Suprapubic skin (tissue), 4 donors: ENCODE measurements at regions not wholly inside any gene's neighbourhood (a gene's known extent, or its start where the extent isn't known, plus 50 kb on each side); places are given as distances from the start of the nearest gene placed in this dataset.

Experiments used
- DNase-seq, 2 donors: peaks; one replicate each; pipeline ENCODE4 v3.0.0-alpha.2; 2019; ENCODE audit warnings: low spot score in 2 of 2
- H3K27ac ChIP-seq: fragments of 200-600 bp; sonication (generic); one replicate; pipeline ENCODE4 v1.5.1; 2019
- H3K27me3 ChIP-seq: fragments of 200-600 bp; sonication (generic); one replicate; pipeline ENCODE4 v1.5.1; 2019
- H3K36me3 ChIP-seq: fragments of 200-600 bp; sonication (generic); one replicate; pipeline ENCODE4 v1.5.1; 2019
- H3K4me1 ChIP-seq: fragments of 200-600 bp; sonication (generic); one replicate; pipeline ENCODE4 v1.5.1; 2019
- H3K4me3 ChIP-seq: fragments of 200-600 bp; sonication (generic); one replicate; pipeline ENCODE4 v1.5.1; 2019; ENCODE audit warnings: mild to moderate bottlenecking
- H3K9me3 ChIP-seq: fragments of 200-600 bp; sonication (generic); one replicate; pipeline ENCODE4 v1.5.1; 2019
- EP300 ChIP-seq: sonication (generic); formaldehyde crosslinking; IDR thresholded peaks from one replicate; pipeline ENCODE4 v1.6.1; 2017; ENCODE audit warnings: antibody characterized with exemption
- POLR2A ChIP-seq, 2 donors: fragments of 450-650 bp; IDR thresholded peaks; one replicate each; pipeline ENCODE4 v1.6.1; 2017; ENCODE audit warnings: antibody characterized with exemption in 2 of 2, mild to moderate bottlenecking in 2 of 2, moderate library complexity in 2 of 2
- POLR2AphosphoS5 ChIP-seq, 3 donors: sonication (generic); formaldehyde crosslinking; IDR thresholded peaks; one replicate each; pipeline ENCODE4 v1.6.1; 2017; ENCODE audit warnings: antibody characterized with exemption in 3 of 3
- WGBS: methylation state at CpG from one replicate; pipeline ENCODE4 v1.1.5; 2018; 5-methylcytosine and 5-hydroxymethylcytosine counted together
- TF ChIP-seq, protein P1 (sequence below), 2 donors: fragments of 200-600 bp in 1 of 2; fragments of 450-650 bp in 1 of 2; sonication (generic) in 1 of 2; IDR thresholded peaks; one replicate each; pipeline ENCODE4 v1.5.1; 2016 to 2019; ENCODE audit warnings: antibody characterized with exemption in 2 of 2, mild to moderate bottlenecking in 1 of 2, moderate library complexity in 1 of 2

DNA sequence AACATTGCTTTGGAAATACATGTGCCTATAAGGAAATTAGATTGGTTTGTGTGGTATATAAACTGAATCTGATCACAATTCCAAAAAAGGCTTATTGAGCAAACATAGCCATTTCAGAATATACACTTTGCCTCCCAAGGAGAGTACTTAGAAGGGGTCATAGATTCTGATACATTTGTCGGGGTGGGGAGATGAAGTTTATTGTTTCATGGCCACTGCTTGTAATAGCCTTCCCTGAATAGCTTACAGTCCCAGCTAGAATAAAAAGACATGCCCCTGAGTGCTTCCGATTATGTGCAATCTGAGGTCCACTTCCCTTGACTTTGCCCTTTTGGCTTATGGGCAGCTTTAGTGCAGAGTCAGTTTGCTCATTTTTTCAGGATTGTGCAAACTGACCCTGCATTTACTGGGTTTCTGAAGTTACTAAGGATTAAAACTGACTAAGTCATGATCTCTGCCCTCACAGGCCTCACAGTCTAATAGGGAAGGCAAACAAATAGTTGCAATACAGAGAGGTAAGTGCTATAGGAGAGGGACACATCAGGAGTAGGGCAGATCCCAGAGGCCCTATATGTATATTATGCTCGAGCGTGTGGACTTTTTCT lies 184.2 kb downstream of the BLID start:
- no peak for TF ChIP-seq POLR2A (IDR thresholded peaks at IDR 0.05)
- Histone ChIP-seq H3K4me1 (peaks cover 10% of the 10 kb centered on the region), H3K9me3 (no peaks in the 10 kb centered on the region), H3K27ac (no peak overlapping the region), H3K36me3 (no peaks in the 10 kb centered on the region), H3K27me3 (peaks cover 5% of the 10 kb centered on the region), H3K4me3 (no peak overlapping the region)
- no peak for DNase-seq
- WGBS = 81% methylated on average over 4 of the region's 4 CpGs

GRCh38 chr11:121931121-121931520 lies 184.9 kb downstream of the BLID start:
- Histone ChIP-seq H3K9me3 (no peaks in the 10 kb centered on the region), H3K4me1 (peaks cover 10% of the 10 kb centered on the region), H3K27me3 (peaks cover 5% of the 10 kb centered on the region), H3K27ac (no peak overlapping the region), H3K4me3 (no peak overlapping the region), H3K36me3 (no peaks in the 10 kb centered on the region)
- WGBS = 83% methylated on average over 2 of the region's 2 CpGs
- DNase-seq = no peak
- no peak for TF ChIP-seq EP300
- TF ChIP-seq POLR2AphosphoS5 (IDR thresholded peaks at IDR 0.05) = no peak
- TF ChIP-seq, protein P1, sequence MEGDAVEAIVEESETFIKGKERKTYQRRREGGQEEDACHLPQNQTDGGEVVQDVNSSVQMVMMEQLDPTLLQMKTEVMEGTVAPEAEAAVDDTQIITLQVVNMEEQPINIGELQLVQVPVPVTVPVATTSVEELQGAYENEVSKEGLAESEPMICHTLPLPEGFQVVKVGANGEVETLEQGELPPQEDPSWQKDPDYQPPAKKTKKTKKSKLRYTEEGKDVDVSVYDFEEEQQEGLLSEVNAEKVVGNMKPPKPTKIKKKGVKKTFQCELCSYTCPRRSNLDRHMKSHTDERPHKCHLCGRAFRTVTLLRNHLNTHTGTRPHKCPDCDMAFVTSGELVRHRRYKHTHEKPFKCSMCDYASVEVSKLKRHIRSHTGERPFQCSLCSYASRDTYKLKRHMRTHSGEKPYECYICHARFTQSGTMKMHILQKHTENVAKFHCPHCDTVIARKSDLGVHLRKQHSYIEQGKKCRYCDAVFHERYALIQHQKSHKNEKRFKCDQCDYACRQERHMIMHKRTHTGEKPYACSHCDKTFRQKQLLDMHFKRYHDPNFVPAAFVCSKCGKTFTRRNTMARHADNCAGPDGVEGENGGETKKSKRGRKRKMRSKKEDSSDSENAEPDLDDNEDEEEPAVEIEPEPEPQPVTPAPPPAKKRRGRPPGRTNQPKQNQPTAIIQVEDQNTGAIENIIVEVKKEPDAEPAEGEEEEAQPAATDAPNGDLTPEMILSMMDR (IDR thresholded peaks at IDR 0.05) = no peak
- no peak for TF ChIP-seq POLR2A (IDR thresholded peaks at IDR 0.05)

DNA sequence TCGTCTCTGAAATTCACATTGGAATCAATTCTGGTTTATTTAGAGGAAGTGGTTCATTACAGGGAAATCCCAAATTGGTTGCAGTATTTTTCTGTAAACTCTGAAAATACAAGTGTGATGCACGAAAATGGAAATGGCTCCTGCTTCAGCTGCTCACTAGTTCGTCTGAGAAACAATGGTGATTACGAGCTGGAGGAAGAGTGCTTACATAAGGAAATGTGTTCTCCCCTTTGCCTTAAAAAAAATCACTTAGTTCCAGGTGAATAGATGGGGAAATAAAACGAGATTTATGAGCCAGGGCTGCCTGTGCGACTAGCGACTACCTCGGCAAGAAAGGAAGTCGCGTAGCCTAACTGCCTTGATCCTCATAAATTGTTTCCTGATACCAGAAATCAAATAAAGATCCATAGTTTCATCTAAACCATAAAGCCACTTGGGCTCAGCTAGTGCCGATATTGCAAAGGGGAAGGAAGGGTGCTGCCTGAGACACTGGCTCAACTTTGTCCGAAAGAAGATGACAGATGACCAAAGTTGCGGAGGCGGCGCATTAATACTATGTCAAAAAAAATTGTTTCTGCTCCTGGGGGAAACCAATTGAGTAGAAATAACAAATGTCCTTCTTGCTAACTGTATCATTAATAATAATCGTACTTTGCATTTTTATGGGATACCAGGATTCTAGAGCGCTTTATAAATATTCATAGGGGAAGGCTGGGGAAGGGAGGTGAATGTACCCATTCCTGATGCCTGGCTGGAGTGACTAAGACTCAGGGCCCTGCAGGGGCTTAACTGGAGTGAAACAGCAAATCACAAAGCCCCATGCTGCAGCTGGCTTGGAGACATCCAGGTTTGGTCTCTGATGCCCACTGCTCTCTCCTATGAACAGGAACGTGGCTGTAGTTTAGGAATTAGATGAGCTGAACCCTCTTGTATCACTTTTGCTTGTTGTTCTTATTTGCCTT lies 185.7 kb downstream of the BLID start:
- no peak overlapping the region for H3K27ac ChIP-seq
- 29% methylated on average over 18 of the region's 18 CpGs for WGBS
- H3K27me3 ChIP-seq = peaks cover 5% of the 10 kb centered on the region
- no peaks in the 10 kb centered on the region for H3K9me3 ChIP-seq
- no peaks in the 10 kb centered on the region for H3K36me3 ChIP-seq
- H3K4me1 ChIP-seq = peaks cover 10% of the 10 kb centered on the region
- H3K4me3 ChIP-seq = peak overlapping the region; percentile 34
- no peak for DNase-seq
- no peak for TF ChIP-seq POLR2AphosphoS5 (IDR thresholded peaks at IDR 0.05)
- TF ChIP-seq EP300 = no peak
- TF ChIP-seq, protein P1 (IDR thresholded peaks at IDR 0.05) = no peak
- TF ChIP-seq POLR2A (IDR thresholded peaks at IDR 0.05) = no peak

- Histone ChIP-seq H3K4me1 (peaks cover 10% of the 10 kb centered on the region), H3K4me3 (peak overlapping the region; percentile 34), H3K27me3 (peaks cover 5% of the 10 kb centered on the region), H3K9me3 (no peaks in the 10 kb centered on the region), H3K27ac (no peak overlapping the region), H3K36me3 (no peaks in the 10 kb centered on the region)
- DNase-seq = no peak
- TF ChIP-seq, protein P1 (IDR thresholded peaks at IDR 0.05) = no peak
- TF ChIP-seq POLR2AphosphoS5 (IDR thresholded peaks at IDR 0.05) = no peak
- TF ChIP-seq EP300 = no peak
- TF ChIP-seq POLR2A (IDR thresholded peaks at IDR 0.05) = no peak
- 1% methylated on average over 11 of the region's 11 CpGs for WGBS
Measured at GRCh38 chr11:121929581-121929980, 186.4 kb downstream of the BLID start.

DNA sequence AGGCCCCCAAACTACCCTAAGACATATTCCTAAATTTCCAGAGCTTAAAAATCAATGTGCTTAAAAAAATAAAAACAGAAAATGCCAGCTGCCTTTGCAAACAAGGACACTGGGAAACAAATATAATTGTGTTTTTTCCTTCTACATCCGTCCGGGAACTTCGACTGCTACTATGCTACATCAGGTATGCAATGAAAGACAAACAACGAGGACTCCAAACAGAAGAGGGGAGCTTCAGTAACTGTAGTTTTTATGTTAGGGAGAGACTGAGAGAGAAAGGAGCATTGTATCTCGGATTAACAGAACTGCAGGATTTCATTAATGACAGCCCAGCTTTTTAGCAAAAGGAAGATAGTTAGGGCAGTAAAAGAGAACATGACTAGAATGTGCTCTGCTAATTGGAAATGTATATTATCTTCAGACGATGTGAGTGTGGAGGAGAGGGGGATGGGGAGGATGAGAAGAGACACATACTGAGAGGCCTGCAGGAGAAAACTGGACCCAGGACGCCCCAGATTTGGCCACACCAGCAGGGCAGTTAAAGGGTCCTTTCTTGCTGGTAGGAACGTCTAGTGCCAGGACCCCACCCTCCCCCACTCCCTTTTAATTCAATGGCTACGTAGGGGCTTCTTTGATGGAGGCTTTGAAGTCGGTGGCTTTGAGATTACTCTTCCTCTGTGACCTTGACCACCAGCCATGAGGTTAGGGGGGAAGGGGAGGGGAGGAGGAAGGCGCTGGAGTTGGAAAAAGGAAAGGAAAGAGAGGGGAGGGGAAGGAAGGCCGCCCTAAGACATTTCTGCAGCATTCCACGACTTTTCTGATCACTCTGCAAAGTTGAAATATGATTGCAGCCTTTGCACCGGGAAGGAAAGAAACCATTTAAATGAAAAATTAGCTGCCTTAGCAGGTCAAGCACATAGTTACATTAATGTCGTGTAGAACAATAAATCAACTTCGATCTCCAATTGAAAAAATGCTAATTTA lies 187.1 kb downstream of the BLID start:
- Histone ChIP-seq H3K9me3 (no peaks in the 10 kb centered on the region), H3K36me3 (no peaks in the 10 kb centered on the region), H3K4me1 (peaks cover 10% of the 10 kb centered on the region), H3K27me3 (peaks cover 5% of the 10 kb centered on the region), H3K27ac (no peak overlapping the region), H3K4me3 (peak overlapping the region; percentile 34)
- WGBS = 34% methylated on average over 16 of the region's 16 CpGs
- TF ChIP-seq POLR2AphosphoS5 (IDR thresholded peaks at IDR 0.05) (no peak), POLR2A (IDR thresholded peaks at IDR 0.05) (no peak)
- no peak for DNase-seq
